ENCODE measurements at regions not wholly inside any gene's neighbourhood (a gene's known extent, or its start where the extent isn't known, plus 50 kb on each side); places are given as distances from the start of the nearest gene placed in this dataset.

DNA sequence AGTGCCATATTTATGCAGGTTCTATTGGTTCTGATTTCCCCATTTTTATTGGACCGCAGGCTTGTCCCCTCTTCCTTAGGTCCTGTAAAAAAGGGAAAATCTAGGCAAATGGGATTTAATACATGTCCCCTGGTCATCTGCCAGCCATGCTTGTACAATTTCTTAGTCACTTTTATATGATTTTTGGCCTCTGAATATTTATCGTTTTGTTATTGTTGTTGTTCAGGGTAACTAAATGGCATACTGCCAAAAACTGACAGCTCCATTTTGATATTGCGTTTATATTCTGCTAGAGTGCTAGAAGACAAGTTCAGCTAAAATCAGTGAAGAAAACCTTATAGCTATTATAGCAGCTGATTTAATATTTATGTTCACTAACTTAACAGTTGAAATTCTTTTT is 770.2 kb upstream of the FAM174A start:
- TF ChIP-seq POLR2A (IDR thresholded peaks at IDR 0.05; ENCODE audit: low read length) = no peak
- no peak for TF ChIP-seq GATA1 (IDR thresholded peaks at IDR 0.05; ENCODE audit: low read depth, low read length)

Measured in erythroblast (primary cell).